Retinal pigment epithelial cell (primary cell): ENCODE measurements at regions not wholly inside any gene's neighbourhood (a gene's known extent, or its start where the extent isn't known, plus 50 kb on each side); places are given as distances from the start of the nearest gene placed in this dataset.

Experiments used
- DNase-seq: peaks from one replicate; pipeline ENCODE4 v3.0.0-alpha.2; 2010; ENCODE audit warnings: low read depth
- H3K4me3 ChIP-seq: 2 replicates; pipeline ENCODE4 v1.5.1; 2011; ENCODE audit warnings: mild to moderate bottlenecking, low read length, control low read depth, moderate library complexity
- CTCF ChIP-seq: conservative IDR thresholded peaks from 2 replicates; pipeline ENCODE4 v1.5.1; 2011; ENCODE audit warnings: low read depth, low read length, control low read depth, inconsistent platforms

GRCh38 chr7:106791526-106791925 is 73.6 kb upstream of the PIK3CG start:
- no peak for TF ChIP-seq CTCF
- no peak overlapping the region for H3K4me3 ChIP-seq
- no peak for DNase-seq

DNA sequence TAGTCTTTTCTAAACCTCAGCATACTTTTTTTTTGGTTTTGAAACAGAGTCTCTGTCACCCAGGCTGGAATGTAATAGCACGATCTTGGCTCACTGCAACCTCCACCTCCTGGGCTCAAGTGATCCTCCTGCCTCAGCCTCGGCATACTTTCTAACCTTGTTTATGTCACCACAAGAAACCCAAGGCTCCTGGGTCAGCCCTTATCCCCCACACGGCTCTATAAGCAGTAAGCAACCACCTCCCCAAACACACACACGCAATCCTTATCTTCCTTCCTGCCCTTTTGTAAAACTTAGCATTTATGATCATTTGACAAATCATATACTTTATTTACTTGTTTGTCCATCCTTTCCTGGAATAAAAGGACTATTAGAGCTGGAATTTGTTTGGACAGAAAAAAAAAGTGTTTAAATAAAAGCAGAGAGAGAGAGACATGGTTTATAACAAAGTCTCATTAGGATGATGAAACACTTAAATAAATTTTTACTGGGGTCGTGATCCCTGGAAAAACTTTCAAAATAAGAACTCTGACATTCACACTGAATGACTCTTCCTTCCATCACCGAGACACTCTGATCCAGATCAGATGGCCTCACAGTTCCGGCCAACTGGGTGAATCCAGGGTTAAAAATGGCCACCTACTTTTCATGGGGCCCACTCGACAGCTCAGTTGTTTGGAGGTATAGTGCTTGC is 72.7 kb upstream of the PIK3CG start:
- DNase-seq = no peak
- H3K4me3 ChIP-seq = no peak overlapping the region
- TF ChIP-seq CTCF = no peak

GRCh38 chr7:106793015-106793975 is 71.8 kb upstream of the PIK3CG start:
- H3K4me3 ChIP-seq = no peak overlapping the region
- TF ChIP-seq CTCF = peak; percentile 66
- DNase-seq = no peak

DNA sequence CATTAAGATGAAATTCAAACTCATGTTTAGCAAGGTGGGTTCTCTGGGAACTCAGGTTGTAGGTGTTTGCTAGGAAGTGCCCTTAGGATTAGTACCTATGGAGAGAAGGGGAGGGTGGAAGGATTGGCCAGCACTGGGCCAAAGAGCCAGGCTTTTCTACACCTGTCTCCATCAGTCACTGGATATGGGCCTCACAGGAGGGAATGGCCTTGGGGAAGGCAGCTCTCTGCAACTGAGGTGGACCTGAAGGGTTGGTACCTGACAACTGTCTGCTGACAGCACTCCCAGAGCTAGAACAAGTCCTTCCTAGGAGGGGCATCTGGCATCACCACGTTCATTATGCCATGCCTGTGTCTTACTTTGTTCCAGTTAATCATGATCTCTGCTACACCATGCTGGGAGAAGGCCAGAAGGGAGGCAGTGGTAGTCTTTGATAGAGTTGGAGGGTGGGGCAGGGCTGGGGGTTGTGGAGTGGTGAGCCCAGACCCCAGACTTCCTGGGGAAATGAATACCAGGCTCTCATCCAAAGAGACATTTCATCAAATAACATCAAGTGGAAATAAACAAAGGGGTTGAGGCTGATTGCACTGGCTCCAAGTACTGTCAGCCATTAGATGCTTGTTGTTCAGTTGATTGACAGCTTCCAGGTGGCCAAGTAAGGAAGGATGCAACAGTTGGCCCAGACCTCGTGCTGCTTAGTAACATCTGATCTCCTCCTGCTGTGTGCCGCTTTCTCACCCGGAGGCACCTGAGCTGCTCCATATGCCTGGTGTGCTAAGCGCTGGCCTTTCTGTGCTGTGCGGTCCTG is 70.6 kb upstream of the PIK3CG start:
- TF ChIP-seq CTCF = no peak
- no peak overlapping the region for H3K4me3 ChIP-seq
- no peak for DNase-seq

DNA sequence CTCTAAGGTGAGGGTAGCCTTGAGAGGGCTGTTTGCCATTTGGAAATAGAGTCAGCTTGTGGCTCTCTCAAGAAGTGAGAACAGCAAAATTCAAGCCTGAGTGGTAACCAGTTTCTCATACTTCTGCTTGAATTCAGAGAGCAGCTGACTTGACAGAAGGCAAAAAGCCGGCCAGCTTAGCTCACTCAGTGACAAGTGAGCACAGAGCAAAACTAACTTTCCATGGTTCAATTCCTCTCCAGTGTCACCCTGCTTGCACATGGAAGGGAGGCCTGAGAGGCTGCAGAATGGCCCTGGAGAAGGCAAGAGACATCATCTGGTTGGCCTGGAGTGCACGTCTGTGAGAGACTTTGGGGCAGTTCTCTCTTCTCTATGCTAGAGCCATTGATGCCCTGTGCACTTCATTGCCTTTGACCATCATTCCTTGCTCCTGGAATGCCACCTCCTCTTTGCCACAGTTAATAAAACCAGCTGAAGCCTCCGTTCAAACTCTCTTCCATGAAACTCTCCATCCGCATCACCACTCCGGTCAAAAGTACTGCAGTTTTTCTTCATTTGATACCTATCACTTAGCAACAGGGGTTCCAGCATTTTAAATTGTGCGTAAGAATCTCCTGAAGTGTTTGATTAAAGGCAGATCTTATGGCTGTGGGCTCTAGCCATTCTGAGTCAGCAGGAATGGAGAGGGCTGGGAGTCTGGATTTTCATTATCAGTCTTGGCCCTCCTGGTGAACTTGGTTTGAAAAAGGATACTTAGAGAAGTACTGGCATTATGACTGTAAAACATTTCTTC is 69.8 kb upstream of the PIK3CG start:
- TF ChIP-seq CTCF = no peak
- no peak overlapping the region for H3K4me3 ChIP-seq
- DNase-seq = no peak

GRCh38 chr7:106795877-106796231 is 69.2 kb upstream of the PIK3CG start:
- no peak for TF ChIP-seq CTCF
- DNase-seq = no peak

More at GRCh38 chr7:106795877-106796231, 69.2 kb upstream of the PIK3CG start:
- no peak overlapping the region for H3K4me3 ChIP-seq
